ENCODE measurements at regions not wholly inside any gene's neighbourhood (a gene's known extent, or its start where the extent isn't known, plus 50 kb on each side); places are given as distances from the start of the nearest gene placed in this dataset.

DNA sequence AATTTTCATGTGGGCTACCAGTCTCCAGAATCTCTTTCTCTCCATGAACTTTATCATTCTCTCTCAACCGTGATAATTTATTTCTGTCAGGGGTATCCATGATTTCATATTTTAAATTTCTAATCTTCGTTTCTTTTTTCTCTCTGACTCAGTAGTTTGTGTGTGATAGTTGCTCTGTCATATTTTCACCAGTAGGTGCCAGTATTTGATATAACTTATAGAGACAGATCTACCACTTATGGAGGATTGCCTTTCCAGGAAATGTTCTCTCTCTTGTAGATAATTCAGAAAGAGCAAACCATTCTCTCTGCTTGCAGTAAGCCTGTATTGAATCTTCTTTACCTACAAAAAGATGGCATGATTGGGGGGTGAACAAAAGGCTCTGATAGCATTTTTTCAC is 79.3 kb upstream of the DYNLT3 start:
- Histone ChIP-seq H2AFZ (no peak overlapping the region), H3K27me3 (ENCODE audit: control insufficient read depth, insufficient read depth, low read length) (no peaks in the 10 kb centered on the region), H3K79me2 (no peaks in the 10 kb centered on the region), H3K4me3 (ENCODE audit: low read depth, low read length) (no peak overlapping the region), H3K27ac (no peak overlapping the region), H3K4me1 (no peaks in the 10 kb centered on the region), H3K36me3 (ENCODE audit: control insufficient read depth, insufficient read depth, low read length) (no peaks in the 10 kb centered on the region), H3K4me2 (ENCODE audit: low read length) (no peak overlapping the region), H3K9me3 (ENCODE audit: control insufficient read depth, low read length) (no peaks in the 10 kb centered on the region), H3K9ac (no peak overlapping the region)
- TF ChIP-seq, protein P1, sequence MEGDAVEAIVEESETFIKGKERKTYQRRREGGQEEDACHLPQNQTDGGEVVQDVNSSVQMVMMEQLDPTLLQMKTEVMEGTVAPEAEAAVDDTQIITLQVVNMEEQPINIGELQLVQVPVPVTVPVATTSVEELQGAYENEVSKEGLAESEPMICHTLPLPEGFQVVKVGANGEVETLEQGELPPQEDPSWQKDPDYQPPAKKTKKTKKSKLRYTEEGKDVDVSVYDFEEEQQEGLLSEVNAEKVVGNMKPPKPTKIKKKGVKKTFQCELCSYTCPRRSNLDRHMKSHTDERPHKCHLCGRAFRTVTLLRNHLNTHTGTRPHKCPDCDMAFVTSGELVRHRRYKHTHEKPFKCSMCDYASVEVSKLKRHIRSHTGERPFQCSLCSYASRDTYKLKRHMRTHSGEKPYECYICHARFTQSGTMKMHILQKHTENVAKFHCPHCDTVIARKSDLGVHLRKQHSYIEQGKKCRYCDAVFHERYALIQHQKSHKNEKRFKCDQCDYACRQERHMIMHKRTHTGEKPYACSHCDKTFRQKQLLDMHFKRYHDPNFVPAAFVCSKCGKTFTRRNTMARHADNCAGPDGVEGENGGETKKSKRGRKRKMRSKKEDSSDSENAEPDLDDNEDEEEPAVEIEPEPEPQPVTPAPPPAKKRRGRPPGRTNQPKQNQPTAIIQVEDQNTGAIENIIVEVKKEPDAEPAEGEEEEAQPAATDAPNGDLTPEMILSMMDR (IDR thresholded peaks at IDR 0.05): peak; percentile 39

DNA sequence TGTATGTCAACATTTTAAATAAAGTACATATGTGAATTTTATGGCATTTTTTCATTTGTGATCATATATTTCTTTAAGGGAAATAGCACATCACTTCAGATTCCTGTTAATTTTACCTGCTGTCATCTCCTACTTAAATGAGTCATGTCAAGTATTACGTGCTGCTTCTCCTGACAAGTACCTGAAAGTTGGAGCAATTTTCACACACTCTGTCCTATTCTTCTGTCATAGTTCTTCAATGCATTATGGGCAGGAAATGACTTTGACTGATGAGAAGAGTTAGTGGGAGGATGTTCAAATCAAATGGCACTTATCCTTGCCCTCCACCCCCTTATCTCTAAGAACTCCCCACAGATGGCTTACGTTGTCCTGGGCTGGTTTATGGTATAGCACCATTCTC is 64.2 kb upstream of the SYTL5 start:
- Histone ChIP-seq H3K79me2 (no peaks in the 10 kb centered on the region), H3K27me3 (ENCODE audit: control insufficient read depth, insufficient read depth, low read length) (no peaks in the 10 kb centered on the region), H3K27ac (no peak overlapping the region), H3K36me3 (ENCODE audit: control insufficient read depth, insufficient read depth, low read length) (no peaks in the 10 kb centered on the region), H3K4me1 (no peaks in the 10 kb centered on the region), H3K4me3 (ENCODE audit: low read depth, low read length) (no peak overlapping the region), H2AFZ (no peak overlapping the region), H3K4me2 (ENCODE audit: low read length) (no peak overlapping the region), H3K9me3 (ENCODE audit: control insufficient read depth, low read length) (no peaks in the 10 kb centered on the region), H3K9ac (no peak overlapping the region)
- TF ChIP-seq, protein P1 (IDR thresholded peaks at IDR 0.05): no peak

DNA sequence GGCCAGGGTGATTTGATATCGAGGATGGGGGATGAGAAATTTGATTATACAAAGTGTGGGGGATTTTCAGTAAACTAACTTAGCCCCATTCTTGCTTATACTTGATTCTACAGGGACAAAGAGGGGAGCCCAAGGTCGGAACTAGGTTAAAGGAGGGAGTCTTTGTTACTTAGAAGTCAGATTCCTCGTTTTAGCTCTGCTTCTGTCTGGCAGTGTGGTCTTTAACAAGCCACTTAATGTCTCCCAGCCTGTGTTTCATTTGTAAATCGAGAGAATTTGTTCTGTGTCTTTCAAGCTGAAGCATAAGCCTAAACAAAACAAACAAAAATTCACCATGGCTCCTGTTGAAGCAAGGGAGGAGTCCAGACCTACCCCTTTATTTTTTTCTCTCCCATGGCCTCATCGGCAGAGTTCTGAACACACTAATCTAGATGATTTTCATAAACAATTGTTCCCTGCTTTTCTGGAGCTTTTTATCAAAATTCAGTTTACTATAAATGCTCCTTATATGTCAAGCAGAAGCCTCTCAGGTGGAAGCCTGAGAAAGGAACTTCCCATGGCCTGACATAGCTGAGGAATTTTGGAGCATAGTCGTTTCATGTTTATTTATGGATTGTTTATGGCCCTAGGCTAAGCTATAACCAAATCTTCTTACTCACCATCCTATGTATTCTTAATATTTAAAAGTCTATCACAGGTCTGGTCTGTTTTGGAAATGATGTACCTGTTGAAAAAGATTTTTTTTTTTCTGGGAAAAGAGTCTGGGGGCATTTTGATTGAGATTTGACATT is 62.6 kb upstream of the SYTL5 start:
- Histone ChIP-seq H3K27ac (no peak overlapping the region), H3K27me3 (ENCODE audit: control insufficient read depth, insufficient read depth, low read length) (no peaks in the 10 kb centered on the region), H3K9me3 (ENCODE audit: control insufficient read depth, low read length) (no peaks in the 10 kb centered on the region), H3K9ac (no peak overlapping the region), H3K4me3 (ENCODE audit: low read depth, low read length) (no peak overlapping the region), H3K4me2 (ENCODE audit: low read length) (no peak overlapping the region), H3K79me2 (no peaks in the 10 kb centered on the region), H2AFZ (no peak overlapping the region), H3K4me1 (no peaks in the 10 kb centered on the region), H3K36me3 (ENCODE audit: control insufficient read depth, insufficient read depth, low read length) (no peaks in the 10 kb centered on the region)
- TF ChIP-seq, protein P1 (IDR thresholded peaks at IDR 0.05): no peak

DNA sequence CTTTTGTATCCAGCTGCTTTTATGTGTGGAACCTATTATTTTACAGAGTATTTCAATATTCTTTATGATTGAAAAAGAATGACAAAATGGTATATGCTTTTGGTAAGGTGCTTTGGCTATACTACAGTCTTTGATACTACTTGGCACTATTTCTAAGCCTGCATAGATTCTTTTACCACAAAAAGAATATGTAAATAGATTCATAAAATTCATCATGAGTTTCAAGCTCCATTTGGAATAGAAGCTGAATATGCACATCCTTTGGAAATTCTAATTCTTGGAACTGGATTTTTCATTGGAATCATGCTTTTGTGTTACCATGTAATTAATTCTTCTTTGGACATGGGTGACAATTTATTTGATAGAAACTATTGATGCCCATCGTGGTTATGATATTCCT is 60.2 kb upstream of the SYTL5 start:
- no peak overlapping the region for H3K4me2 ChIP-seq (ENCODE audit: low read length)
- H3K9me3 ChIP-seq (ENCODE audit: control insufficient read depth, low read length): no peaks in the 10 kb centered on the region
- H3K27me3 ChIP-seq (ENCODE audit: control insufficient read depth, insufficient read depth, low read length): no peaks in the 10 kb centered on the region
- no peaks in the 10 kb centered on the region for H3K36me3 ChIP-seq (ENCODE audit: control insufficient read depth, insufficient read depth, low read length)
- no peak overlapping the region for H3K27ac ChIP-seq
- TF ChIP-seq, protein P1 (IDR thresholded peaks at IDR 0.05): no peak
- H3K9ac ChIP-seq: no peak overlapping the region
- H3K4me3 ChIP-seq (ENCODE audit: low read depth, low read length): no peak overlapping the region
- H3K4me1 ChIP-seq: no peaks in the 10 kb centered on the region
- no peak overlapping the region for H2AFZ ChIP-seq
- H3K79me2 ChIP-seq: no peaks in the 10 kb centered on the region

DNA sequence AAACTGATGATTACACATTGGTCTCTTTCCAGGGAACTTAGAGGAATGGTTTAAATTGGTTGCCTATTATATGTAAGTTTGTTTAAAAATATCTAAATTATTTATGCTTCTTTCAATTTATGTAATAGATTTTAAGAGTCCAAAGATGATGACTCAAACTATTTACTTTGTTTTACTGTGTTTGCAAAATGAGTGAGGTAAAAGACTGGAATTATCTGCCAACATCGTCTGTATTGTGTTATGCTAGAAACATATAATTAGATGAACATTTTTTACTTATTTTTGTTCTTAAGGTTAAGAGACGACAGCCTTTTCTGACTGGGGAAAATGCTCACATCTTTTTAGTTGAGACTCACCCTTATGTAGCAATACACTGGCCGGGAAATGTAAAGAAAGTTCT is 51.1 kb upstream of the SYTL5 start:
- Histone ChIP-seq H3K27ac (no peak overlapping the region), H2AFZ (no peak overlapping the region), H3K79me2 (no peaks in the 10 kb centered on the region), H3K27me3 (ENCODE audit: control insufficient read depth, insufficient read depth, low read length) (no peaks in the 10 kb centered on the region), H3K36me3 (ENCODE audit: control insufficient read depth, insufficient read depth, low read length) (no peaks in the 10 kb centered on the region), H3K4me1 (no peaks in the 10 kb centered on the region), H3K9me3 (ENCODE audit: control insufficient read depth, low read length) (no peaks in the 10 kb centered on the region), H3K4me2 (ENCODE audit: low read length) (no peak overlapping the region), H3K4me3 (ENCODE audit: low read depth, low read length) (no peak overlapping the region), H3K9ac (no peak overlapping the region)
- TF ChIP-seq, protein P1 (IDR thresholded peaks at IDR 0.05): no peak
